HG03354 (cell line): ENCODE measurements at regions not wholly inside any gene's neighbourhood (a gene's known extent, or its start where the extent isn't known, plus 50 kb on each side); places are given as distances from the start of the nearest gene placed in this dataset.

ENCODE experiments used
- ATAC-seq: cut with Tn5 transposase; IDR thresholded peaks from one replicate; pipeline ENCODE4 v1.9.1; 2021; ENCODE audit warnings: mild to moderate bottlenecking; ENCODE audit not compliant: unreplicated experiment, poor library complexity, severe bottlenecking

DNA sequence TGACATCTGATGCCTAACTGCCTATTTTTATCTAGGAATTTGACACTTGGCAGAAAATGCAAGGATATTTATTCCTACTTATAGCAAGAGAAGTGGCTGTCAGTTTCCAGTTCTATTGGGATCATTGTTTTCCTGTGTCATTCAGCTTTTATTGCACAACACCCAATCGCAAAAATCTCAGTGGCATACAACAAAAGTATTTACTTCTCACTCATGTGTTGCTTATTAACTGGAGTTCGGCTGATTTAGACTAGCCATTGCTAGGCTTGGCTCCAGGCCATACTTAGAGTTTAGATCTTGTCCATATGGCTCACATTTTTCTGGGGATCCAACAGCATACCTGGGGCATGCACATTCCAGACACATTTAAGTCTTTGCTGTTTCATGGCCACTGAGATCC, 218.6 kb upstream of the SYT1 start:
- ATAC-seq: no peak

DNA sequence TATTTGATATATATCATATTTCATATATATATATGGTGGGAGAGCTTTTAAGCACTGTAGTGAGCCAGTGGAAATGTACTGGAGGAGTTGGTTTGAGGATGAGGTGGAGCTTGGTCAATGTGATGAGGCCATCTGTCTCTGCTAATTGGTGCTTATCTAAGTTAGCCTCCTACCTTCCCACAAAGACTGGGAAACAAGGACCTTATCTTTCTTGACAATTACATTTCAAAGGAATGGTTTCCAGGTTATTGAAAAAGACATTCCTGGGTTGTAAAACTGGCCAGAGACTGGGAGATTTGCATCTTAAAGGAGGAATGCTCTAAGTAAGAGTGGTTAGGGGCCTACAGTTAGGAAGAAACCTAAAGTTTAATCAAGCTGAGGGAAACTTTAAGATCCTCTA, 212.8 kb upstream of the SYT1 start:
- ATAC-seq: no peak

DNA sequence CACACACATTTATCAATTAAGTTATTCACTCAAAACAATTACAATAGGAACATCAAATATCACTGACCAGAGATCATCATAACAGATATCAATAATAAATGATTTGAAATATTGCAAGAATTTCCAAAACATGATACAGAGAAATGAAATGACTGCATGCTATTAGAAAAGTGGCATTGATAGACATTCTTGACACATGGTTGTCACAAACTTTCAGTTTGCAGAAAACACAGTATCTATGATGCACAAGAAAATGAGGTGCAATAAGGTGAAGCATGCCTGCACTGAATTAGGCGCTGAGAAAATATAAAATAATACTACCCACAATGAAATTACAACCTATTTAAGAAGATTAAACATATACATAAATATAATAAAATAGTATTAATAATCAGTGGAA, 198.0 kb upstream of the SYT1 start:
- ATAC-seq: no peak

DNA sequence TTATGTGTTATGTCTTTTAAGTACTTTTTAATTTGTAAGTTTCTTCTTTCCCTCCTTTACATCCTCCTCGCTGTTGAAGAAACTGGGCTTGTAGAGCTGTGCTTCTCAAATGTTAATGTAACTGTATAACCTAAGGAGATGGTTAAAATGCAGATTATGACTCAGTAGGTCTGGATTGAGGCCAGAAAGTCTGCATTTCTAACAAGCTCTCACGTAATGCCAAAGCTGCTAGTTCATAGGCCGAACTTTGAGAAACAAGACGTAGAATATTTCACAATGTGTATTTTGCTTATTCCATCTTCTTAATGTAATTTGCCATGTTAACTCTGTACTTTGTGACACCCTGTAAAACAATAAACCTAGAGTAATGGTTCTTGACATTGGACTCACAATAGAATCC, 193.3 kb upstream of the SYT1 start:
- ATAC-seq: no peak

DNA sequence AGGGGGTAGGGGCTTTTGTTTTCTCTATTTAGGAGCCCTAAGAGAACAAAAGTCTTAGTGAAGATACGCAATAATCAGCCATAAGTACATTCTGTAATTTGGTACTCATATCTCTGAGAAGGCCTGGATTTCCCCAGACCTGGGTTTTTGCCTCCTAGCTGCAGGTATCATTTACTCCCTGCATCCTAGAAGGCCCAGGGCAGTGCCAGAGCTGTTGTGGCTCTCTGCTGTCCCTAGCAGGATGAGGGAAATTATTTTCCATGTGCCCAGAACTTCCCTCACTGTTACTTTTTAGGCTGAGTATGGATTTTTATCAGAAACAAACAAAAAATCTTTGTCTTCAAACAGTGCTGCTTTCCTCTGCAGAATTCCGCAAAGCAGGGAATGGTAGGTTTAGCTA, 192.5 kb upstream of the SYT1 start:
- no peak for ATAC-seq

DNA sequence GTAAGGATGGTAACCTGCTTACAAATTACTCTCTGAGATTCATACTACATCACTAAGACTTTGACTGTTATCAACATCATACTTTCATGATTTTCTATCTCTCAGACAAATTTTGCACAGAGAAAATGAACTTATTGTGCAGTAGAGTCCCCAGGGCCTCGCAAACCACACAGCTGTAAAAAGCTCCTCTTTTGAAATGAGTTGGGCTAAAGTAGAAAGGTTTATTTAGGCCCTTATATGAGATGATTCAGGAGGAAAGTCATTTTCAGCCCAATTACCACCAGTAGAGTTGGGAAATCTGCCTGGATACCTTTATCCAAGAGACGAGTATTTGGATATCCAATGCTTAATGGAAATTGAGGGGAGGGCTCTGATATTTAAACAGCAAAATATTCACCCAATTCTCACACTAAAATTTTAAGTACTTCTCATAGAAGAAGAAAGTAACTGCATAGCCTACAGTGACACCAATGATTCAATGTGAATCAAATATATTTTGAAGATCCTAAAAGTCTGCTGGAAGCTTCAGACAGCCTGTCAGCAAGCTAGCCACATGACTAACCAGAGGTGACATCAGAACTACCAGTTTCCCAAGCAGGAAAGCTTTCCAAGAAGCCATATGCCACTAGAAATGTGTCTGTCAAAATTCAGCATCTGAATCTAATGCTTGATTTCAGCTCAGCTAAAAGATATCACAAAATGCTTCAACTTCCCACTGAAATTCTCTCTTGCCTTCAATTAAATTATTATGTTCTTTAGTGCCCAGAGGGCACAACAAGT, 190.1 kb upstream of the SYT1 start:
- ATAC-seq: no peak

DNA sequence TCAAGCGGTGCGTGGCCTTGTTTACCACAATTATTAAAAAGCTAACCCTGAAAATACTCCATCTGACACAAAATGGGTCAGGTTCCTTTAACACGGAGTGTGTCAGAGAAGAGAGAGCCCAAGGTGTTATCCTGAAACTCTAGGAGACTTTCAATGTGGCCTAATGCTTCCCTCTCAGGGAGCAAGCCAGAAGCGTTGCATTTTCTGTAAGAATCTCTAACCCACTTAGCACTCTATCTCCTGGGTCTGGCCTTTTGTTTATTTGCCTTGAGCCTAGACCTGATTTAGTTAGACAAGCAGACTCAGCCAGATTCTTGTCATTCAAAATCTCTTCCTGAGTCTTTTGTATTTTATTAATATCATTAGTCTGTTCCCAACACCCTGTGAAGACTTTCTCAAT, 184.0 kb upstream of the SYT1 start:
- no peak for ATAC-seq

DNA sequence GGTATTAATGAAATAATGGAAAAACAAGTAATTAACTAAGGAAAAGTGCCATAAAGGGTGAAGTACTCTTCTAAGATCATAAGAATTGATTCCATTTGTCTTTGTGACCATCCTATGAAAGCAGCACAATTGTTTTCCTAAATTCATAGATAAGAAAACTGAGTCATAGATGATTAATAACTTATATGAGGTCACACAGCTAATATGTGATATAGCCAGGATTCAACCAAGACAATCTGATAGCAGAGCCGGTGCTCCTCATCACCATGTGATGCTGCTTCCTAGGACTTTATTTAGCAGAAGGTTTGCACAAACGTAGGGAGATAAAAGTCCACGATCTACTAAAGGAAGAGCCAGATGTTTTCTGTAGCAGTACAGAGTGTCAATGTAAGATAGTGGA, 181.5 kb upstream of the SYT1 start:
- no peak for ATAC-seq

DNA sequence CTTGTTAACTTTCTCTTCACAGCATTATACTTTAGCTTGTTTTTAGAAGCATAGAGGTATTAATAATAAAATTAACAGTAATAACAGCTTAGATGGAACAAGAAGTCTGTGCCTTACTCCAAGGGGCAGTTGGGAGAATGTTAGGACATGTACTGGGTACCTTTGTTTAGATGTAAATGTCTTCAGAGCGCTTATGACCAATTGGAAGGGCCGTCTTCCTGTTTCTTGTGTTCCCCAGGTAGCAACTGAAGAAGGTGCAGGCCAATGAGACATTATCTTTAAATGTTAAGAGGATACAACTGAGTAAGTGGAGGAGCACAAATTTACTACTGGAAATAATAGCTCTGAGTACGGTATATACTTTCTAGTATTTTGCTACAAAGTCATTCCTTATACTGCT, 180.9 kb upstream of the SYT1 start:
- no peak for ATAC-seq

DNA sequence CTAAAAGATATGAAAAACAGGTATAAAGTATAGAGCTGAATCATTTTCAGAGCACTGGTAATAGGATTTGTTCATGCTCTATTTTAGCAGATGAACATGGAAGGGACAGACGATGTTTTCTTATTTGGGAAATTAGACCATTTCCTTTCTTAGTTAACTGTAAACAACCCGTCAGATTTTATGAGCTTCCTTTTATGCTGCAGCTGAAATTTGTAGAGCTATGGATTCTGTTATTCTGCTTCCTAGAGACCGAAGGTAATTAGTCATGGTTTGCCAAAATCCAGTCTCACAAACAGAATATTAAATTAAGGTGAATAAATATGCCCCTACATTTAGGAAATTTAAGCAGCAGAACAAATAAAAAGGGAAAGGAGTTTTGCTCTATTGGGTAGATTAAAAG, 180.2 kb upstream of the SYT1 start:
- ATAC-seq: no peak

DNA sequence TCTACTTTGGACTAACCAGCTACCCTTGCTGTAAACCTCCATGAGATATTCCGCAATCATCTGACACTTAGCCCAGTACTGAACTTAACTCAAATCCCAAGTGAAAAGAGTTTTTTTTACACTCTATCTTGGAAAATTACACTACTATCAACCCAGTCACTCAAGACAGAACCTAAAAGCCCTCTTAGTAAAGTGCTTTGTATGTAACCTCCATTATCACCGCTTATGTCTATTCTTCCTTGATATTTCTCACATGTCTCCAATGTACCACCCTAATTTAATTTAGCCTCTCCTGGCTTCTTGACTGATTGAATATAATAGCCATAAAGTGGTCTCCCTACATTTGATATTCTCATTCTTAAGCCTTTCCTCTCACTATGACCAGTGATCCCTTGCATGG, 168.8 kb upstream of the SYT1 start:
- no peak for ATAC-seq

DNA sequence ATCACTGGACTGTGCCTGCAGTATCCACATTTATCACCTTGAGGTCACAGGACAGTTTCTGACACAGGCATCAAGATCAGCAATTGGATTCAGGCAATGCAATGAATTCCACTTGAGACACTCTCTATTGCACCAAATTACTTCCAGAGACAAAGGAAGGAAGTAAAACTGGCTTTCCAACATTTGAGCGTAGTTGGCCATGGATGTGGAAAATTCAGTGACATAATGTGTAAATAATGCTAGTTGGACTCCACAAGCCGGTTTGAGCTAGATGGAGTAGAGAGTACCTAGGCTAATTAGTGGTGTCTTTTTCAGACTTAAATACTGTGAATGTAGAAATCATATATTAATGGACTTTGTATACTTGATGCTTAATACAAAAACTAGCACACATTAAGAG, 168.3 kb upstream of the SYT1 start:
- no peak for ATAC-seq

DNA sequence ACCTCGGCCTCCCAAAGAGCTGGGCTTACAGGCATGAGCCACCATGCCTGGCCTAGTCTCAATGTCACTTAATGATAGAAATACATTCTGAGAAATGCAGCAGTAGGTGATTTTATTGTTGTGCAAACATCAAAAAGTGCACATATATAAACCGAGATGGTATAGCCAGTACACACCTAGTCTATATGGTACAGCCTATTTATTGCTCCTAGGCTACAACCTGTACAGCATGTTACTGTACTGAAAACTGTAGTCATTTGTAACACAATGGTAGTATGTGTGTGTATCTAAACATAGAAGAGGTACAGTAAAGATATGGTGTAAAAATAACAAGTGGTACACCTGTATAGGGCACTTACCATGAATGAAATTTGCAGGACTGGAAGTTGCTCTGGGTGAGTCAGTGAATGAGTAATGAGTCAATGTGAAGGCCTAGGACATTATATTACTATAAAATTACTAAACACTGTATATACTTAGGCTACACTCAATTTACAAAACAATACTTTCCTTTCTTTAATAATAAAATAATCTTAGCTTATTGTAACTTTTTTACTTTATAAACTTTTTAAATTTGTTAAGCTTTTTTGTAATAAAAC, 166.7 kb upstream of the SYT1 start:
- ATAC-seq: no peak

DNA sequence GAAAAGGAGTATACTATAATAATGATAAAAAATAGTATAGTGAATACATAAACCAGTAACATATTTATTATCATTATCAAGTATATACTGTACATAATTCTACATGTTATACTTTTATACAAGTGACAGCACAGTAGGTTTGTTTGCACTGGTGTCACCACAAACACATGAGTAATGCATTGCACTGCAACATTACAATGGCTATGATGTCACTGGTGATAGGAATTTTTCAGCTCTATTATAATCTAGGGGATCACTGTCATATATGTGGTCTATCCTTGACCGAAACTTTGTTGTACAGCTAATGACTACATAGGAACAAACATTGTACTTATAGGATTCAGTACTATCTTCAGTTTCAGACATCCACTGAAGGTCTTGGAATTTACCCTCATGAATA, 165.8 kb upstream of the SYT1 start:
- ATAC-seq: no peak

DNA sequence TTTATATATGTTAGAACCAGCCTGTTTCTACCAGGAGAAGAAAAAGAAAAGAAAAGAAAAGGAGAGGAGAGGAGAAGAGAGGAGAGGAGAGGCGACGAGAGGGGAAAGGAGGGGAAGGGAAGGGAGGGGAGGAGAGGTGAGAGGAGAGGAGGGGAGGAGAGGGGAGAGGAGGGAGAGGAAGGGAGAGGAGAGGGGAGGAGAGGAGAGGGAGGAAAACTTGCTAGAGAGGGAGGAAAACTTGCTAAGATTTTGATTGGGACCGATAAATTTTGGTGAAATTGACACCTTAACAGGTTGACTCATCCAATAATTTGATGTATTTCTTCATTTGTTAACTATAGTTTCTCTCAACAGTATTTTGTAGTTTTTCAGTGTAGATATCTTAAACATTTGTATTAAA, 164.0 kb upstream of the SYT1 start:
- no peak for ATAC-seq

DNA sequence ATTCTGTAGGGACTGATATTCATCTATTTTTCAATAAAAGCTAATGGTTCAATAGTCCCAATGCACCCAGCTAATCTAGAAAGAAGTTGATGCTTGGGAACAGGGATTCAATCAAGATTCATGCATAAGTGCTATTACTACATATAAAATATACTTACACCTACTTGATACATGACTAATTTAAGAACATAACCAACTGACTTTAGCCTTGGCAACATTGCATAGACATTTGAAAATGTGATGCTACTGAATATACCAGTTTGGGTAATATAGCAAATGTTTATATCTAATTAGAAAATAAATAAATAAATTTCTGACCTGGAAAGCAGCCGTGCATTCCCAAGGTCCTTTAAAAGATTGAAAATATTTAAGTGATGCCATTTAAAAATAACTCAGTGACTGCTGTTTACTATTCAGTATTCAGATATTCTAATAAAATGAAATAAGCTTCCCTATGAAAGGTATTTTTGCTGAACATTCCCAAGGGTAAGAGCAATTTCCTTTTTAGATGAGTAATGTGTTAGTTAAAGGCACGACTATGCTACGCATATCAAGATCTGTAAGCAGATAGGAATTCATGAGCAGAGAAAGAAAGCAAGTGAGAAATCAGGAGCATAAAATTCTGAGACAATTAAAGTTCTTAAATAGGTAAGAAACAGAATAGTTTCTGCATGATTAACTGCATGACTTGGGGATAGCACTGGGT, 160.6 kb upstream of the SYT1 start:
- ATAC-seq: no peak

DNA sequence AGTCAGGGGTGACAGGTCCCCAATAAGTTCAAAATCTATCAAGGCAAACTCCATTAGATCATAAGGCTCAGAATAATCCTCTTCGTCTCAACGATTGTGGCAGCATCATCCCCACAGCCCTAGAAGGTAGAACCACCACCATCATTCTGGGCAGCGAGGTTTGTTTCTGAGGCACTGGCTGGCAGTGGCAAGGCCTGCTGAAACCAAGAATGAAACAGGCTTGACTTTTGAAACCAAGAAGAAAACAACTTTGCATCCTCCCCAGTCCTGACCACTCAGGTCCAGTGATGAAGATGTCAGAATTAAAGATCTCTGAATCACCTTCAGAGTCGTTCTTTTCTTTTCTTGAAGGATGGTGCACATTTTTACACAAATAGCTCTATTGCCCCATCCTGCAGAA, 152.6 kb upstream of the SYT1 start:
- no peak for ATAC-seq

DNA sequence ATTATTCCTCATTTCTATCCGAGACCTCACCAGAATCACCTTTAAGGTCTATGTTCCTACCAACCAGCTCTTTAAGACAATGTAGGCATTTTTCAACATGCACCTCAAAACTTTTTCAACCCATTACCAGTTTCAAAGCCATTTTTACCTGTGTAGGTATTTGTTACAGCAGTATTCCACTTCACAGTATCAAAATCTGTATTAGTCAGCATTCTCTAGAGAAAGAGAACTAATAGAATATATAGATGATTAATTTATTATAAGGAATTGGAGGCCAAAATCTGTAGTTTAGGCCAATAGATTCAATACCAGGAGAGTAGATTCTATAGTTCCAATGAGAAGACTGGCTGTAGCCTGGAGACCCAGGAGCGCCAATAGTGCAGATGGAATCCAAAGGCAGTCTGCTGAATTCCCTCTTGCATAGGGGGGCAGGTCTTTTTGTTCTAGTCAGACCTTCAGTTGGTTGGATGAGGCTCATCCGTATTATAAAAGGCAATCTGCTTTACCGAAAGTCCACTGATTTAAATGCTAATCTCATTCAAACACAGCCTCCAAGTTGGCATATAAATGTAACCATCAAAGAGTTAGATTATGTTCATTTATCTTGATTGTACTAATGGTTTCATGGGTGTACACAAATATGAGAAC, 151.6 kb upstream of the SYT1 start:
- ATAC-seq: no peak

DNA sequence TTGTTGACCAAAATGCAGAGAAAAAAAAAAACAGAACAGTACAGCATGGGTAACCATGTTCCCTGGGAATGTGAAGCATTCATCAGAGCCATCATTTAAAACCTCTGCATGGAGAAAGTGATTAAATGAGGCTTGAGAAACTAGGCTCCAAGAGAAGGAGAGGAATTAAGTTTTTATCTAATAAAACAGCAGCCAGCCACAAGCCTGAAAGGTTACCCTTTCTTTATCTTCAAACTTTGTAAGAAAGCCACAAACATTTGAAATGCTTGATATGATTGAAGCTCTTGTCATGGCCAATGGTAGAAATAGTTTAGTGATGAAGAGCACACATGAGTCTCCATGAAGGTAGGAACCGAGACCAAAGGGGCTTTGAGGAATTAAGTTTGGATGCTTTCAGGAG, 144.9 kb upstream of the SYT1 start:
- ATAC-seq: no peak

DNA sequence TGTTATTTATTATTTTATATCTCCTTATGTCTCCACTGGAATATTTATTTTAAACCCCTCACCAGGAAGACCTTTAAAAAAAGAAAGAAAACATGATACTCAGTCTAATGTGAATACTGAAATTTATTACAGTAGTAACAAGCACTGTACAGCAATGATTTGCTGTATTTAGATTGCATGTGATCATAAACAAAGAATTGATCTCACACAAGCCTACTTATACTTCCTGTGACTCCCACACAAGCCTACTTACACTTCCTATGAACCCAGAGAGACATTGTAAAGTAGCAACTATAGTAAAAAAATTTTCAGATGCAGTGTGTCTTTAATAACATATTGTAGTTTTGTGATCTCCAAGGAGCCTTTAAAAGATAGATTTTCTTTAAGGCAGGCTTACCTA, 142.7 kb upstream of the SYT1 start:
- no peak for ATAC-seq

DNA sequence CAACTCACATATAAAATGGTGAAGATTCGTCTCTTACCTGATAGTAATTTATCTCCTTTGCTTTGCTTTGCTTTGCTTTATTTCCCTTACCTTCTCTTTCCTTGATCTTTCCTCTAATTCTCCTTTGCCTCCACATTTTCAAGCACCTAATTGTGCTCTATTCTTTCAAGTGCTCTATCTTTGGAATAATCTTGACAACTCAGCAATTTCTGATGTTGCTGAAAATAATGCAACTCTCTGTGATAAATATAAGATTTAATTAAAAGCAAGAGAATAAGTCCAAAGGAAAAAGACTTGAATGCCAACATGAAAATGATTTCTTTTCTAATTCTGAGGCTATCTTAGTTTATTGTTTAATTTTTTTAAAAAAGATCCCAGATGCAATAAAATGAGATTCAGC, 139.5 kb upstream of the SYT1 start:
- no peak for ATAC-seq
